Lung microvascular endothelial cell (primary cell): ENCODE measurements at regions not wholly inside any gene's neighbourhood (a gene's known extent, or its start where the extent isn't known, plus 50 kb on each side); places are given as distances from the start of the nearest gene placed in this dataset.

Experiments used
- DNase-seq, 2 donors: peaks; one replicate each; pipeline versions ENCODE4 v3.0.0 to v3.0.0-alpha.2; 2010; ENCODE audit warnings: low read depth in 2 of 2

DNA sequence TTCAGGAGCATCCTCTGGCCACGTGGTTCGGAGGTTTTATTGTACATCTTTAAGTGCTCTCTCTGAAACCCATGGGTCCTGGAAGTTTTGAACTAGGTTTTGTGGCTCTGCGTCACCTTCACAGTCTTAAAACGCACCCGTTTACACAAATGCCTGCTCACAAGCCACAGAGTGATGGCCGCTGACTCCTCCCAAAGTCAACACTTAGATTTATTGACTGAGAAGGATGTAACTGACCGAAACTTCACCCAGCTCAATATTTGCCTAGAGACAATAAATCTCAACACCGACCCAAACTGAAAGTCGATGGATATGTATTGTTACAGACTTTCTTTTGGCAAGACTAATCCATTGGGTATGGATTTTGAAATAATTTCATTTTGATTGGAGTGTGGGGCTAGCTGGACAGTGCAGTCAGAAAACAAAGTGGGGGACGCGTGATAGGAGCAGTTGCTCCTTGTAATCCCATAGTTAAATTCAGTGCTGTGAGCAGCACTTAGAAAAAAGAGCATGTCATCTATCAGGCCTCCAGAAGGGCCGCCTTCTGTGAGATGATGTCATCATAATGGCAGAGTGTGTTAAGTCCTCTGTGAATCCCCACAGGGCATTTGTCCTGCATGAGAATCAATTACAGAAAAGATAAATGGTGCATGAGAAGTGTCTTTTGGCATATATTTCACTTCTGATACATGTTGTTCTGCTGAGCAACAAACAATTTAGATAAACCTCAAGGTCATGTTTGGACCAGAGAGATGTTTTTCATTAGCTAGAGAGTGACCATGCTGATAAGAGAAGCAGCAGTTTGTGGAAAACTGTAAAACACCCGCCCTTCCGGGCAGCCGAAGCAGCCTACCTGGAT is 183.7 kb downstream of the INO80D start:
- peak in 1 of 2 donors; percentile 7 for DNase-seq

DNA sequence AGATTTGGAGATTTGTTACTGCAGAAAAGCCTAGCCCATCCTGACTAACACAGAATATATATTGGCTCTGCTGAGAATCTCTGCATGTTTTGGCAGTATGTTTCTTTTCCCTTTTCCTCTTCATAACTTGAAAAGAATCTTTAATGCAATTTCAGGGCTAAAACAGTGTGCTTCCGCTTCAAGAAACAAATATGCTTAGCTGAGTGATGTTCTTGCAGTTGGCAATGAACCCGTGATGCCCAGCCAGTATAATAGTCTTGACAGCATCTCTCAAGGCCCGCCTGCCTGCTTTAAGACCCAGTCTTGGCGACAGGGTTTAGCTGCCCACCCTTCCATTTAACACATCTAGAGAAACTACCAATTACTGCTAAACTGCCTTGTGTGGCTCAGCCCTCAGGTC is 184.5 kb downstream of the INO80D start:
- no peak for DNase-seq

DNA sequence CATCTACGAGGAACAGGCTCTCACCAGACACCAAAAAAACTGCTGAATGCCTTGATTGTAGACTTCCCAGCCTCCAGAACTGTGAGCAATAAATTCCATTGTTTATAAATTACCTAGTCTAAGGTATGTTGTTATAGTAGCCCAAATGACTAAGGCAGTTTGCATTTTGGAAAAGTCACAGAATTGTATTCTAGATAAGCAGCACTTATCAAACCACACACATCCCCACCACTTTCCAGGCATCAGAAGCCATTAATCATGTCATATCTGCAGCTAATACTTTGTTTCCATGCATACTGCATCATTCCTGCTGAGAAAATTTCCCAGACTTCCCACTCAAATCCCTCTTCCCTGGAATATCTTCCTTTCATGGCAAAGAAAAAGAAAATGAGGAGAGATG is 187.2 kb downstream of the INO80D start:
- DNase-seq, result no peak

DNA sequence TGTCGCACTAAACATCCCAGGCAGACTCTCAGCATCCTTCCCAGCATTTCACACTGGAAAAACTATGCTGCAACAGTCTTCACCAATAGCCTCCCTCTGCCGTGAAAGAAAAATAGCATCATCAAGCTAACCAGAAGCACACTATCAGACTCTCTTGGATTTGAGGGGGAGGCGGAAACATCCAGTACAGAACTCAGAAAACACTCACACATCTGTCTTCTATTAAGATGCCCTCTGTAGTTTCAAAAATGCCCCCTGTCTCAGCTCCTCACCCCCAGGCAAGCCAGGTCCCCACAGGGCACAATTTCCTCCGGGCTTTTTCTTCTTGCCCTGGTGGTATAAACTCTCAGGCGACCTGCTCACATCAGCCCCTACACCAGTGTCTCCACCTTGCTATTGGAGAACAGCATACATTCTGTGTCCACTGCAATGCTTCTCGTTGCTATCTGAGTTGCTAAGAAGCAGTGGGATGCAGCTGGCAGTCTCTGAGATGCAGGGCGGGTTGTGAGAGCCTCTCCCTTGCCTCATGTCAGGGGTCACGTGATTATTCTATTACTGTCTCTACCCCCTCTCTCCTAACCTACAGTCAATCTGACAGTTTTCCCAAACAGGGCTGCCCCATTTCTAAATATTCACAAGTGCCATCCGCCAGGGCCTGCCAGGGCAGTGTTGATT is 189.9 kb downstream of the INO80D start:
- DNase-seq, result no peak

DNA sequence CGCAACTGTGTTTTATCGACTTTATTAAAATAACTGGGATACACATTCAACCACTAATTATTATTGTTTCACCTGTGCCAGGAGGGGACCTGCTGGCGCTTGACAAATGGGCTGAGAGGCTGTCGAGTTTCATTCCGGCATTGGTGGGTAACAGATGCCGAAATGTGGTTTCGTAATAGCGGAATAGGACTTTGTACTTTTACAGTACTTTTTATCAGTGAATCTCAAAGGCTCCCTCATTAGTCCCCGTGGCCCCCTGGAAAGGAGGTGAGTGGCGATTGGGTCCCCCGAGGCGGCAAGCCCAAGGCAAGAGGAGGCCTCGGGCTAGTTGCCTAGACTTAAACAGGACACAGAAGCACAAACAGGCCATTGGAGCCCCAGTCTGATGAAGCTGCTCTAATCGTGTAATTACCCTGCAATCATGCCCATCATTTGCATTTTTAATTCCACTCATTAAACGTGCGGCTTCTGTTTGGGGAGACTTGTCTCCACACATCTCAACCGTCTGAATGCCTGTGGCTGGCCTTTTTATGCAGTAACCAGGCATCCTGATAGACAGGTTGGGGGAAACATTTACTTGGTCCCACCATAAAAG is 193.2 kb downstream of the INO80D start:
- no peak for DNase-seq

DNA sequence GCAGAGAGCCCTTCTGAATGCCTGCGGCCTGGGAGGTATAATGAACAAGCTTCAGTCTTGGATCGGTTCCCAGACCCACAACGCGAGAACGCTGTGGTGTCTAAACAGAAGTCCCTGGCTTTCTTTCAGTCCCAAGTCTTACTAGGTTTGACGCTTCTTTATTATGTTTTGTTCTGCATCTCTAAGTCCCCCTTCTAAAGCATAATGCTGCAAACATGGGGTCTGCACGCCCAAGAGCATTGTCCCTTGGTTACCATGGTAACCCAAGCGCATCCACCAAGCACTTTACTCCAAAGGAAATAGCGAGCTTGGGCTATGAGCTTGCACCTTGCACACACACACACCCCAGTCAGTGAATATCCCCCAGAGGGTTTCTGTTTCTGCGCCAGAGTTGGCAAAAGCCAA is 193.7 kb downstream of the INO80D start:
- DNase-seq, result peak; percentile 2 to 10

DNA sequence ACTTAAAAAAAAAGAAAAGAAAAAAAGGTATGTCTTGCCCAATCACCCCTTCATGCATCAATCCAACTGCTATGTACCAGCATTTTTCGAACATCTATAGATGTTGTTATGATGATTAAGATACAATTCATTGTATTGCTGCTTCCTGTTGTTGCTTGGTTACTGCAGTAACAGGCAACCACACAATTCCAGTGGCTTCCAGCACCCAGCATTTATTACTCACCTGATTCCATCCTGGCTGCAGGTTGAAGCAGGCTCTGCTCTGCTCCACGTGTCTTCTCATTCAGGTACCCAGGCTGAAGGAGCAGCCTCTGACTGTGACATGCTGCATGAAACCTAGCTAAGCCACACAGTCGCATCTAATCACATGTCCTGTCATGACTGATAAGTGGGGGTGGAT is 196.9 kb downstream of the INO80D start:
- peak; percentile 40 to 65 for DNase-seq

DNA sequence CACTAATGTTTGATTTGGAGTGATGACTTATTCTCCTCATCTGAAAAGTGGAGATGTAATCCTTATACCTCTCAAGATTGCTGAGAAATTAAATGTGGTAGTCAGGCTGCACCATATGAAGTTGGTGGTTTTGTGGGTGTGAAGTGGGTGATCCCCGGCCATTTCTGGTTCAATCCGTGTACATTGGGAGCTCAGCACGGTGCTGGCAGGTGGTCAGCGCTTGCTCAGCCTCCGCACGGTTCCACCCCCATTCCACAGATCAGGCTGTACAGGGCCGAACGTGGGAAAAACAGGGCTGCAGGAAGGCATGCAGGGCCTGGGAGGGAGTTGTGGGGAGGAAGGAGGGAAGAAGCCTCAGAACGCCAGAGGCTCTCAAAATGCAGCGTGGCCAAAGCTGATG is 198.3 kb downstream of the INO80D start:
- DNase-seq, result no peak

DNA sequence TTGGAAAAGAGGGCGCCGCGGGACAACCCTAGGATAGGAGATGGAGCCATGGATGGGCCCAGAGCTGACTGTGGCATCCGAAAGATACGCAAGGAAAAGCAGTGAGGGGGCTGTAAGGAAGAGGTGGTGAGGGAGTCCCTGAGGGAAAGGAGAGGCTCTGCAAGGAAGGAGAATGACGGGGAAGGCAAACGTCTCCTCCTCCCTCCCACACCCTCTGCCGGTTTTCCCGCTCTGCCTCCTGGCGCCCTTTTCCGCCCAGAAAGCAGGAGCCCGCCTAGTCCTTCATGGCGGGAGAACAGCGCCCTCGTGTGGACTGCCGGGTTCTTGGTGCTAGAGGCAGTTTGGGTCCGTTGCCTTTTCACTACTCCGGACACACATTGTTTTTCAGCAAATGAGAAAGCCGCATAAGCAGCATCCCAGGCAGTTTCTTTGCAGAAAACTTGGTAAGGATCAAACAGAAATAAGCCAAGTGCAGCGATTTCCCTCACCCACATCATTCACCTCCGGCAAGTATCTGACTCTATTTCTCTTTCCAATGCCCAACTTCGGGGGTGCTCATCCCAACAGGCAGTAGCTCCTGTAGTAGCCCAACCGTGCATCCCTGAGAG is 200.4 kb downstream of the INO80D start:
- DNase-seq, result peak; percentile 75 to 77

DNA sequence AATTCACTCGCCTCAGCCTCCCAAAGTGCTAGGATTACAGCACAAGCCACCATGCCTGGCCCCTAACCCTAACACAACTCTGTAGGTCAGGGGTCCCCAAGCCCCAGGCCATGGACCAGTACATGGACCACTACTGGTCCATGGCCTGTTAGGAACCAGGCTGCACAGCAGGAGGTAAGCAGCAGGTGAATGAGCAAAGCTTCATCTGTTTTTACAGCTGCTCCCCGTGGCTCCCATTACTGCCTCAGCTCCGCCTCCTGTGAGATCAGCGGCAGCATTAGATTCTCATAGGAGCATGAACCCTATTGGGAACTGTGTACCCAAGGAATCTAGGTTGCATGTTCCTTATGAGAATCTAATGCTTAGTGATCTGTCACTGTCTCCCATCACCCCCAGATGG is 201.7 kb downstream of the NRP2 start:
- no peak for DNase-seq

DNA sequence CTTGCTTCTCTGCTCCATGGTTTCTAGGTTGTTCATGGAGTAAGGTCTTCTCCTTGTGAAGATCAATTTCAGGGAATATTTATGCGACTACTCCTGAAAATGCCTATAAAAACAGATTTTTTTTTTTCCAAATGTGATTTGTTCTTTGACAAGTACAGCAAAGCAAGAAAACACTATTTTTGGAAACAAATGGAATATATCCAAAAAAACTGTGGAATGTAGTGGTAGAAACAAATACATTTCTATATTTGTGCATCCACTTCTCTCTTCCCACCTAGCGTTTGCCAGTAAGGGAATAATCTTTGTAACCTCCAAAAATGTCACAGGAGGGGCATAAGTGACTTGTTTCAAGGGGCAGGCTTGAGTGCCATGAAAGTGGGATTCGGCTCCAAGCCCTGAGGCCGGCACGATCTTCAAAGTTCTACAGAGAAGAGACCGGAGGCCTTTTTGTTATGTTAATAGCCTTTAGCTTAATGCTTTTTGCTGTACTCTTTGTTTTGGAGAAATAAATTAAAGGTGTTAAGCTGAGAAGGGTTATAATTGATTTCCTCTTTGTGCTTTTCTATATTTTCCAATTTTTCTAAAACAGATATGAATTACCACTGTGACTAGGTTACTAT is 200.6 kb downstream of the NRP2 start:
- DNase-seq, result no peak

DNA sequence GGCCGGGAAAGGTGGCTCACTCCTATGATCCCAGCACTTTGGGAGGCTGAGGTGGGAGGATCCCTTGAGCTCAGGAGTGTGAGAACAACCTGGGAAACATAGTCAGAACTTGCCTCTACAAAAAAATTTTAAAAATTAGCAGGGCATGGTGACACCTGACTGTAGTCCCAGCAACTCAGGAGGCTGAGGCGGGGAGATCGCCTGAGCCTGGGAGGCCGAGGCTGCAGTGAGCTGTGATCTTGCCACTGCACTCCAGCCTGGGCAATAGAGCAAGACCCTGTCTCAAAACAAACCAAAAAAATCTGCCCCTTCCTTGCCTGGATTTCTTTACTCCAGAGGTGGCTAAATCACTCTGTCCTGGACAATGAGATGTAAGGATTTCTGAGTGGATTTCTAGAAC is 197.7 kb downstream of the NRP2 start:
- no peak for DNase-seq

DNA sequence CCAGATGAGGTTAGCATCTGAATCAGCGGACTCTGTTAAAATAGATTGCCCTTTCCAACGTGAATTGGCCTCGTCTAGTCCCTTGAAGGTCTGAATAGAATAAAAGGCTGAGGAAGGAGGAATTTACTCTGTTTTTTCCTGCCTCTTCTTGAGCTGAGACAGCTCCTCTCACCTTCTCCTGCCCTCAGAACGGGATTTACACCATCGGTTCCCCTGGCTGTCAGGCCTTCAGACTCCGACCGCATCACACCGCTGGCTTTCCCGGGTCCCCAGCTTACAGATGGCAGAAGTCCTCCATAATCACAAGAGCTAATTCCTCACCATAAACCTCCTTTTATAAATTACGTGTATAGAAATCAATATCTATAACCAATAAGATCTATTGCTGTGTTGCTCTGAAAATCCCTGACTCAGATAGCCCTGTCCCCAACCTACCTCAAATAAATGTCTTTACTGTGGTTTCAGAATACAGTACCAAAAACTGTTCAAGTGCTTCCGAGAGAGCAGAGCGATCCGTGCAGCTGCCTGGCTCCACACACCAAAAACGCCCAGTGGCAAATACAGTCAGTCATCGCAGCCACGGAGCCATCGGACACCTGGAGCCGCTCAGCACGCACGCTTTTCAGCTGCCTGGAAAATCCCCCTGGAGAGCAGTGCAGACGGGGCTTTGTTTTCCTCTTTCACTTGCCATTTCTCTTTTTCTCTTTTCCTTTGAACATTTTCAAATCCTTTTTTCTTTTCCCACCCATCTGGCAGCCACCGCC is 196.9 kb downstream of the NRP2 start:
- DNase-seq, result no peak

DNA sequence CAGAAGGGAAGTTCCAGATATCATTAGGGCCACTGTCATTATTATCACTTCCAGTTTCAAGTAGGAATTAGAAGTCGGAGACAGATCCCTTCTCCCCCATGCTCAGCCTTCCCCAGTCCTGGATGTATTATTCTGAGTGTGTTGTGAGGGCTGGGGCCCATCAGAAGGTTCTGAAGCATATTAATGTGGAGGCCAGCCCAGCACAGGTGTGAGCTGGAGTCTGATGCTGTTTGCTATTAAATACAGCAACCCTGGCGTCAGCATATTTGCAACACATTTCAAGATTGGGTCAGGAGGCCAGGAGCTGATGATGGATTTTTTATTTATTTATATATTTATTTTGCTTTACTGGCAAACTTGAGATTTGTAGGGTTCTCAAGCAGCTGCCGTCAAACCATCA is 195.2 kb downstream of the NRP2 start:
- no peak for DNase-seq

DNA sequence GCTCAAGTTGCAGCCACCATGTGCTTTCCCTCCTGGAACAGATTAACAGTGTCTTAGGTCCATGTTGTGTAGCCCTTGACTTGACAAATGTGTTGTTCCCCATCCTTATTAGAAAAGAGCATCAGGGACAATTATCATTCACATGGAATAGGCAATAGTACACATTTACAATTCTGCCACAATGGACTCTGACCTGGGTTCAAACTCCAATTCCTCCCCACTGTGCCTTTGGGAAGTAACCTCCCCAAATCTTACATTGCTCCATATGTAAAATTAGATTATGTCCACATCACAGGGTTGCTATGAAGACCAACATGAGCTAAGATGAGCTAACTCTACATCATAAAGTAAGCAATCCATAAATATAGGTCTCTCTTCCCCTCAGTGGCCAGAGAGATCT is 193.8 kb downstream of the NRP2 start:
- no peak for DNase-seq

DNA sequence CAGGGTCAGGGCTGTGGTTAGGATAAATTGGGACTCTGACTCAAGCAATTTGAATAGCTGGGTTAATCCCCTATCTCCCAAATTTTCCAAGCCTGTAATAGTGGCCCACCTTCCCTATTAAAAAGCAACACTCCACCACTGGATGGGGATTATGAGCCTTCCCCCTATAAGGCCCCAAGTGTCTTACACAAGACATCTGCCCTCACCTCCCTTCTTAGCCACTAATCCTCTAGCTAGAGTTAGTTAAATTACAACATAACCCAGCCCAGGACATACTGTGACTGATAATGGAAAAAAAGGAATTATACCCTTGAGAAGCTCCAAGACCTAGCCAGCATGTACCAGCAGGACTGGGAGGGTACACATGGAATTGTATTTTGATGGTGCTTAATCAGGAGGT is 190.4 kb downstream of the NRP2 start:
- no peak for DNase-seq

DNA sequence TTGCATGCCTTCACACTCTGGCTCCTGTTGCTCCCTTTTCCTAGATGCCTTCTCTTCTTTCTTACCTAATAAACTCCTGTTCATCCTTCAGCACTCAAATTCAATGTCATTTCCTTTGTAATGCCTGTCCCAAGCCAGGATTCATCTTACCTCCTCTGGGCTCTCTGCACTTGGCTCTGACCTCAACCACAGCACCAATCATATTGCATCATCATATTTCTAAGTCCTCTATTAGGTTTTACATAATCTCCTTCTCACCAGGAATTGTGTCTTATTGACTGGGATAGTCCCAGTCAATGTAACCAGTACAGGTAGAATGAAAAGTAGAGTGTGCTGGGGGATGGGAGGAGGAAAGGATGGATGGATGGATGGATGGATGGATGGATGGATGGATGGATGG is 187.1 kb downstream of the NRP2 start:
- DNase-seq, result no peak

DNA sequence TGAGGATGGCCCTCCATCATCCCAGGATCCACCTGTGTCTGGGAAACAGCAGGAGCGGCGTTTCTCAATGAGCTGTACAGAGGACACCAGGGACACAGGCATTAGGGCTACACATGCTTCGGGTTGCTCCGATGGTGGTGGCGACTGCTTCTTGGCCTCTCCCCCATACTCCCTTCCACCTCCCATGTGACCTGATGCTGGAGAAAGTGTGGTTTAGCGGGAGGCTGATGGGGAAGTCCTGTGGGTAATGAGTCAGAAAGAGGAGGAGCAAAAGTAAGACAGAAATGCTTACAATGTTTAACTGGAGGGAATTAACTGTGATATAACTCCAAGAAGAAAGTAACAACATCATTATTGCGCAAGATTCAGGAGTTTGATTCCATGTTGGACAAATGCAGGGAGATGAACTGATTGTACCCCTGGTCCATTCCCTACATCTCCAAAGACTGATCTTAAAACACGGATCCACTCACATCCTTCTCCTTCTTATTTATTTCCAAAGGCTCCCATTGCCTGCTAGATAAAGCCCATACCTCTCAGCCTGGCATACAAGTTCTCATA is 186.6 kb downstream of the NRP2 start:
- DNase-seq, result peak in 1 of 2 donors; percentile 30

DNA sequence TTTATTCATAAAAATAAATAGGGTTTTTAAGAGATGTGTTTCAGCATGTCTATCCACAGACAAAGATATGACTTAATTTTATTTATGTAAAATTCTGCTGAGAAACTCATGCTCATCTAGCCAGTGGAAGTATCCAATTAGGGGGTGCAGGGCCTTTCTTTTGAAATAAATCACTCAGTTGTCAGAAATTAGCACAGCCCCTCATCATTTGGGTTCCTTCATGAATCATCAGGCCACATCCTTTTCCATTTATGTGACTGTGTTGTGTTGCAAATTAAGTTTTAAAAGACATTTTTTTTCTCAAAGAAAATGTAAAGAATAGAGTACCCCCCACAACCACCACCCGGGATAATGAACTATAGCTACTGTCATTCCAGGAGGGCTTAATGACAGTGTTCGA is 185.8 kb downstream of the NRP2 start:
- no peak for DNase-seq

DNA sequence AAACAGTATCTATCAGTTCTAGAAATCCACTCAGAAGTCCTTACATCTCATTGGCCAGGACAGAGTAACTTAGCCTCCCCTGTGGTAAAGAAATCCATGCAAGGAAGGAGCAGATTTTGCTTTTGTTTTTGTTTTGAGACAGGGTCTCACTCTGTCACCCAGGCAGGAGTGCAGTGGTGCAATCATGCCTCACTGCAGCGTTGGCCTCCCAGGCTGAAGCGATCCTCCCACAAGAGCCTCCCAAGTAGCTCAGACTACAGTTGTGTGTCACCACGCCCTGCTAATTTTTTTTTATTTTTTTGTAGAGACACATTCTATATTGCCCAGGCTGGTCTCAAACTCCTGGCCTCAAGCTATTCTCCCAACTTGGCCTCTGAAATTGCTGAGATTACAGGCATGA is 185.1 kb downstream of the NRP2 start:
- no peak for DNase-seq
